Stimulated activated CD4-positive, alpha-beta T cell treated with anti-CD3 and anti-CD28 coated beads, Interleukin-12 subunit alpha, Interleukin-12 subunit beta, amount 100 ng/mL, for 24 hours (primary cell): ENCODE measurements at regions not wholly inside any gene's neighbourhood (a gene's known extent, or its start where the extent isn't known, plus 50 kb on each side); places are given as distances from the start of the nearest gene placed in this dataset.
A peak's percentile ranks its signal among the peaks of the same experiment; 100 is the strongest.

Source experiments
- DNase-seq, 2 experiments: peaks; one replicate each; pipeline ENCODE4 v3.0.0-alpha.2; 2020; ENCODE audit warnings: low read depth in 2 of 2

DNA sequence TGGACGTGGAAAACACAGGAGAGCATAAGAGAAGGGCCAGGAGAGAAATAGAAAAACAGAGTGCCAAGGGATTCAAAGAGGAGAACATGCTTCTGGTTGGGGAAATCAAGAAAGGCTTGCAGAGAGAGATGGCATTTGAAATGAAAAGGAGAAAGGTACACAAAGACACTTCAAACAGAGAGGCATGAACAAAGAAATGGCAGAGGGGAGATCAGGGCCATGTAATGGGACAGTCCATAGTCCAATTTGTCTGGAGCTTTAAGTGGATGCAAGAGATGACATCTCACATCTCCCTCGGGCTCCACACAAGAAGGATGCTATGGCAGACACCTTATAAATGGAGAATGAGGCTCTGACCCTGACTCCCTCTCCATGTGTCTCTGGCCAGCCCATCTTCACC is 331.1 kb downstream of the MLLT3 start:
- no peak for DNase-seq

DNA sequence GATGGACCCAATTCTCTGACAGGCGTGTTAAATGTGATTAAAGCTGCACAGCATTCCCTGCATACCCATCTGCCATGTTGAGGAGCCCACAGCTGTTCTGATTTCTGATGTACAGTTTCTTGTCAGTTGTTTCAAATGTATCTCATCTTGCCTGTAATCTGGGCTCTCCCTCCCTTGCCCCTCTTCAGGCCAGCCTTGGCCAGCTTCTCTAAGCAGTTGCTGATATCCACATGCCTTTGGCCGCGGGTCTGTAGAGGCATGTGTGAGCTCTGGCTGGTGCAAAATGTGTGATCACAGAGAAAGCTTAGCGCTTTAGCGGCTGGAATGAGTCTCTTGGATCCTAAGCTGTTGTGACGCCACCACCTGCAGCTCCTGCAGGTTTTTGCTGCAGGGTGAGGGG is 332.0 kb downstream of the MLLT3 start:
- no peak for DNase-seq

DNA sequence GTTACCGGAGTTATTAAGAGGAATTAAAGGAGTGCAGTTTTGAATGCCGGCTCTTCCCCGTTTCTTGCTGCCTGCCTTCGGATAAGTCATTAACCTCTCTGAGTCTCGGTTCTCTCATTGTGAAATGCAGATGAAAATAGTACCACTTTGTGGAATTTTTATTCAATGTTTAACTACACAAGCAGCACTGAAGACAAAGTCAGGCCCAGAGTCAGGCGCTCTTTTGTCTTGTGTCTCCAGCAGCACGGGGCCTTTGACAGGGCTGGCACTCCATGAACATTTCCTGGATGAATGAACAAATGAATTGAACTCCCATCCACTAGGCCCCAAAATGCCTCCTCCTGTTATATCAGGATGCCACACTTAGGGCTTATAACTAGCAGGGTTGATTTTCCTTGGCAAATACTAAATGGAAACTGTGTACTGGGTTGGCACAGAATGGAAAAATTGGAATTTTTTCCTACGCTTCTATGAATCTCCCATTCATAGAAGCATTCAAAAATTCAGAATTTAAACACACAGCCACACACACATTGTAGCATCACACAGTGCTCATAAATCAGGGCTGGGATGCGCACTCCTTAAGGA is 332.8 kb downstream of the MLLT3 start:
- no peak for DNase-seq

DNA sequence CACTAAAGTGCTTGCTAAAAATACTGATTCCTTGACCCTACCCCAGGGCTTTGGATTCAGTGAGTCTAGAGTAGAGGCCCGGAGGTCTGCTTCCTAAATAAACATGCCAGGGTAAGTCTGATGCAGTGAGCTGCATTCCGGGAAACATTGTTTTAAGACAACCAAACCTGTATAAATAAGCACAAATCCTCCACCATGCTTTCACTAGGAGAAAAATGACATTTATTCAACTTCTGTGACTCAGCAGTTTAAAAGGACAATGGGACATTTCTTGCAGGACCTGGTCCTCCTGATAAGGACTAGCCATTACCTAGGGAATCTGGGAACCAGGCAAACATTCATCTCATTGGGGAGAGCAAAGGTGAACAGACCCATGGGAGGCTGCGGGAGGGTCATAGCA is 335.3 kb downstream of the MLLT3 start:
- DNase-seq = no peak

DNA sequence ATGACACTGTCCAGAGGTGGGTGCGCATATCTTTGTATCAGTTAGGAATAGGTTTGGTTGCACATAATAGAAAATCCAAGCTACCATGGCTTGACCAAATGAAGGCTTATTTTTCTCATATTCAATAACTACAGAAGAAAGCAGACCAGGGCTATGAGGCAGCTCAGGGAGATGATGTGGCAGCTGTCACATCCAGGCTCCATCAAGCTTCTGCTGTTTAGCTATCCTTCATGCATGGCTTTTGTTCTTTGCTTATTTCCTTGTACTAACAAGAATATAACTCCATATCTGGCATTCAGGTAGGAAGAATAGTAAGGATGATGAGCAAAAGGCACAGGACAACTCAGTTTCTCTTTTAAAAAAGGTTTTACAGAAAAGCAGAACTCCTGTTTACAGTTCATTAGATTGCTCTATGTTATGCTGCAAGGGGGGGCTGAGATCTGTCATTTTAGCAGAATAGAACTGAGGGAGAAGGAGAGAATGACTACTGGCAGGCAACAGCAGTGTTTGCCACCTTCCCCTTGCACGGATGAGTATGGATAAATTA is 336.1 kb downstream of the MLLT3 start:
- no peak for DNase-seq

DNA sequence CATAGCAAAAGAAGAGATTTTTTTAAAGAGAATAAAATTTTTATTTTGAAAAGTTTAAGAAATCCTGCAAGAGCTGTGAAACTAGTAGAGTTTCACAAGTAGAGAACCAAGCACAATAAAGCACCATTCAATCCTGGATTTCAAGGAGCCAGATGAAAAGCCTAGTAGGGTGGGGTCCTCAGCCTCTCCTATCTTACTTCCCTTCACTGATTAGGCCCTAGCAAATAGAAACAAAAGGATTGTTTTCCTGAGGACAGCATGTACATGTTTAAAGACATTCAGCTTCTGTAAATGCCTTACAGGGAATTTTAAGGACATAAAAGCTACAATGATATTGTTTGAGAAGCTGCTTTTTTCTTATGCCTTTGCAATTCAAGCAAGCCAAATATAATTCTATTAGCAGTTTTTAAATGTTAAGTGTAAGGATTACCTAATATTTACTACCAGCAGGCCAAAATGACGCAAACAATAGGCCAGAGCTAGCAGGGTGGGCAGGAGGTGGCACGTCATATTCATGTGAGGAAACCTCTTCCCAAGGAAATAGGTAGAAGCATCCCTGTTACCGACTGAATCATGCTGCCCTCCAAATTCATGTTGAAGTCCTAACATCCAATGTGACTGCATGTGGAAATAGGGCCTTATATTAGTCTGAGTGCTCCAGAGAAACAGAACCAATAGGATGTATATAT is 337.6 kb downstream of the MLLT3 start:
- DNase-seq = no peak

DNA sequence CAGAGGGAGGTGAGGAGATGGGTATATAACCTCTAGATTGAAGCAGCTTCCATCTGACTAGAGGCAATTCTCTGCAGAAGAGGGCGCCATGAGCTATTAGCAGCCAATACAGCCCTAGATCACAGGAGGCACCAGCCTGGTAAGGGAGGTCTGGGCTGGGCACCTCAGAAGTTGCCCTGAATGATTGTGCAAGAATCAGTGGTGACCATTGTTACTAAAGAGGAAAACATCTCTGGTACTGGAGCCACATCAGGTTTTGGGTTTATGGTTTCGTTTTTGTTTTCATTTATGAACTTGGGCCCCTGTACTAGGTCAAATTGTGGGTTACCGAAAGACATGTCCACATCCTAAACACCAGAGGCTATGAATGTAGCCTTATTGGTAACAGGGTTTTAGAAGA is 342.0 kb downstream of the MLLT3 start:
- no peak for DNase-seq

DNA sequence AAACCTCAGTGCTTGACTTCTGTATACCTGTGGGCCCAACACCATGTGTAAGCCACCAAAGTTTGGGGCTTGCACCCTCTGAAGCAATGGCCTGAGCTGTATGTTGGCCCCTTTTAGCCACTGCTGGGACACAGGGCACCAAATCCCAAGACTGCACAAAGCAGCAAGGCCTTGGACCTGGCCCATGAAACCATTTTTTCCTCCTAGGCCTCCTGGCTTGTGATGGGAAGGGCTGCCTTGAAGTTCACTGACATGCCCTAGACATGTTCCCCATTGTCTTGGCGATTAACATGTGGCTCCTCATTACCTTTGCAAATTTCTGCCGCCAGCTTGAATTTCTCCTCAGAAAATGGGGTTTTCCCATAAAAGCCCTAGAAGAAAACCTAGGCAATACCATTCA is 345.5 kb downstream of the MLLT3 start:
- DNase-seq = no peak

DNA sequence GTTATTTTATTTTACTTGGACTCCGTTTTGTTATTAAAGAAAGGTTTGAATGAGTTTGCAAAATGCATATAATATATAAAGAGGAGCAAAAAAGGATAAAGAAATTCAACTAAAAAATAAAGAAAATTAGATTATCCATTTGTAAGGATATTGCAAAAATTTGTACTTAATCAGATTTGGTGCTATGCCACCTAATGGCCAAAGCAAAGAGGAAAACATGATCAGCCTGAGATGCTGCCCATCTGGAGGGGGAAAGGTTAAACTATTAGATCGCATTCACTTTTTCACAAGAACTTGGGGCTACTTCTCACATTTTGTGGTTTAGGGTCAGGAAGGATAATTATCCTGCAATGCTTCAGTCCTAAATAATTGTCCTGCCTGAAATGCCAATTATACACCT is 350.6 kb downstream of the MLLT3 start:
- no peak for DNase-seq

DNA sequence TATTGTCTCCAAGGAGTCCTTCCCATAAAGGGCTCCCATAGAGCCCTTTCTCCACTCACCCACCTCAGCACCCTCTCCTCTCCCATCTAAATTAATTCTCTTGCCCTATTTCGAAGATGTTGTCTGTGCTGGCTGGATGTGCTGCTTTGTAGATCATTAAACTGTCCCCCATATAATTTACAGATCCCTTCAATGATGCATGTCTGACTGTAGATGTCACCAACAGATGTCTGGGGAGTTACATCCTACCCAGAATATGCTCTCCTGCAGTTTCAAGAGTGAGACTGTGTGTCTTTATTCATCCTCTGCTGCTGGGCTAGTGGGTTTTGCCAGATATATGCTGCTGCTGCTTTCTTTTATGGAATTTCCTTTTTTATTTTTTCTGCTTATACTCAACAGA is 351.2 kb downstream of the MLLT3 start:
- no peak for DNase-seq

DNA sequence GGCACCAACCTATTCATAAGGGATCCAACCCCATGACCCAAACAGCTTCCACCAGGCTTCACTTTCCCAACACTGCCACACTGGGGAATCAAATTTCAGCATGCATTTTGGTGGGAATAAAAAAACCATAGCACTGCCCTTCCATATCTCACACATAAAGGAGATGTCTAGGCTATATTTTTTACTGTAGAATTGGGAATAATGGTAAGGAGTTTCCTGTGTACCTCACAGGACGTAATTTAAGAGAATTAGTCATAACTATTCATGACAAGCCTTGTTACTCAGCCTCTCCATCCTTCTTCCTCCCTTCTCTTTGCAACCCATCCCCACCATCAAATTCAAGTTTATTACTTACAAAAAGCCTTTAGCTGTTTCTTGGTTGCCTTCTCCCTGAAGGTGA is 352.1 kb downstream of the MLLT3 start:
- no peak for DNase-seq

DNA sequence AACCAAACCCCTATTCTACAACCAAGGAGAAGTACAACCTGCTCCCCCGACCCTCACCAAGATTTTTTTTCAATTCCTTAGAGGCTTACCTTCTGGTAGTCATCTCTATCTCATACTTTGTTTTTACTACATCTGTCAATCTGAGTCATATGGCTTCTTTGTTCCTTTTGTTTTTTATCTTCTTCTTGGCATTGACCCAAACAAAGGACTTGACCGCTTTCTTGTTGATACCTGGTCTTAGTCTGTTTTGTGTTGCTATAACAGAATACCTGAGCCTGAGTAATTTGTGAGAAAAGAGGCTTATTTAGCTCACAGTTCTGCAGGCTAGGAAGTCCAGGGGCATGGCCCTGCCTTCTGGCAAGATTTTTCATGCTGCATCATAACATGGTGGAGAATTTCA is 352.7 kb downstream of the MLLT3 start:
- no peak for DNase-seq

DNA sequence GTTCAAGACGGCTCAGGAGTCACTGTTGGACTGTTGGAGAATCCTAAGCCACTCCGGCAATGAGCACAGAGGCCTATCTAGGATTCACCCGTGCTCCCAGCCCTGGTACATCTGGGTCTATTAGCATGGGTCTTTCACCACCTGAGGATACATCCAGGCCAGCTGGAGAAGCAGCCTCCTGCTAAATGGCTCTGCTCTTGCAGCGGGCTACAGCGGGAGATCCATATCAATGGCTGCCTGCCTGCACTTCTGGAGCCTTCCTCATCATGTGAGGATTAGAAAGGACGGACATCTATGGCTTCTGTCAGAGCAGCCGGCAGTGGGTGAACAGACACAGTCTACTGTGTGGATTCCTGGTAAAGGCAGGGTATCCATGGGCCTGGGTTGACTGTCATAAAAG is 357.4 kb downstream of the MLLT3 start:
- DNase-seq = no peak

DNA sequence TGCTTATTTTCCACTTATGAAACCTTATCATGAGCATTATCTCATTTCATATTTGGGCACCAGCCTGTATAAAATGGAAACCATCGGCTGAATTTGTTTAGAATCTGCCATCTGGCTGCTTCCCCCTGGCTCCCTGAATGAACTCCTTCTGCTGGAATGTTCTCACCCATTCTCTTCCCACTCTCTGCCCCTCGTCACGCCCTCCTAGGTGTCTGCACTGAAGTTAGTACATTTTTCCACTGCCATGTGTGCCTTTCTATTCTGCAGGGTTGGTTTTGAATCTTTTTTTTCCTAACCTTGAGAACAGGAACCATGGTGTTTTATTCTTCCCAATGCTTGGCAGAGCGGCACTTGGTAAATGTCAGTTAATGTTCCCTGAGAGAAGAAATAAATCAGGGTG is 359.7 kb downstream of the MLLT3 start:
- no peak for DNase-seq

DNA sequence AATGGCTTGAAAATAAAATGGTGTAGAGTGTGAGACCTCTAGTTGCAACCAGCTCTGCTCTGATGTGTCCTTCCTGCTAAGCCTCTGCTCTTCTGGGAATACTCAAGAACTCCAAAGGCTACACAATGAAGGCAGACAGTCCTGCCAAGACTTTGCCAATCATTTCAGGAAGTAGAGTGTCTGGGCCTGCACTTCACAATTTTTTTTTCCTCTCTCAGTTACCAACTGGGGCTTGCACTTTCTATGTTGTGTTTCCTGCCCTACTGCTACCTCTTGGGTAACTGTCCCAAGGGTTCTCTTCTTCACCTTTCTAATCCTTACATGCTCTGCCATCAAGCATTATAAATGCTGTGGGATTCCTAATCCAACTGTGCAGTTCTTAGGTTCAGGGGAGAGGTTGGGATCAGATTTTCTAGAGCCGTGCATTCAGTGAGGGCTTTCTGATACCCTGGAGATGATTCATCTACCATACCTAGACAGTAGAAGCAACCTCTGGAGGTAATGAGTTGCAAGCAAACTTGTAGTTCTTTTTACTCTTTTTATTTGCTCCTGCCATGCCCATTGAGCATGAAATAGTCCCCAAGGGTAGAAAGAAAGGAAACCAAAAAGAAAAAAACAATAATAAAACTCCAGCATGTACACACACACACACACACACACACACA is 365.9 kb downstream of the MLLT3 start:
- DNase-seq = no peak

DNA sequence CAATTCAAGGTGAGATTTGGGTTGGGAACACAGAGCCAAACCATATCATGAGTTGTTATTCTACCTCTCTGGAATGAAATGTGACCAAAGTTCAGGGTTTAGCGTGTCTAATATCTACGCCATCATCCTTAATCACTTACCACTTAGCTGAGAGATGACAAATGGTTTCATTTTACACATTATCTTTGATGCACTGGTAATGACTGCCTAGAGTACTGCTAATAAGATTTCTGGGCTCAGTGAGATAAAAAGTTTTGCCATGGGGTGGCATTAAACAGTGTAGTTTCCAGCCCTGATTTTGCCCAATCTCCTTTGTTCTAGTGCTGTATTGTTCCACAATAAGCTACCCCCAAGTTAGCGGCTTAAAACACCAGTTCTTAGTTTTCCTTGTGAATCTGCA is 367.2 kb downstream of the MLLT3 start:
- no peak for DNase-seq

DNA sequence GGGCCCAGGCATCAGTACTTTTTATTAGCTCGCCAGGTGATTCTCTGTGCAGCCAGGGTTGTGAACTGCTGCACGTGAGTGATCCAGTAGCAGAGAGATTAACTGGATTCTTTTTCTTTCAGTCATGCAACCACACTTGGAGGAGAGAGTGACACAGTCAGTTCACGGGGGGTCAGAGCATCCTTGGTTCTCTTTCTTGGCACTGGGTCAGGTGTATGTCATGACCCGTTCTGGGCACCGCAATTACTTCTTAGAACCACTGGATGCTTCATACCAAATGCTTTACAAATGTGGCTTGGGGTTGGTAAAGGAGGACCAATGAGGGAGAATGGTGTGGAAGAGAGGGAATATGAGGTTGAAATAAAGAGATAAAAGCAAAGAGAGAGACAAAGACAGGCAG is 368.7 kb downstream of the MLLT3 start:
- DNase-seq = no peak

DNA sequence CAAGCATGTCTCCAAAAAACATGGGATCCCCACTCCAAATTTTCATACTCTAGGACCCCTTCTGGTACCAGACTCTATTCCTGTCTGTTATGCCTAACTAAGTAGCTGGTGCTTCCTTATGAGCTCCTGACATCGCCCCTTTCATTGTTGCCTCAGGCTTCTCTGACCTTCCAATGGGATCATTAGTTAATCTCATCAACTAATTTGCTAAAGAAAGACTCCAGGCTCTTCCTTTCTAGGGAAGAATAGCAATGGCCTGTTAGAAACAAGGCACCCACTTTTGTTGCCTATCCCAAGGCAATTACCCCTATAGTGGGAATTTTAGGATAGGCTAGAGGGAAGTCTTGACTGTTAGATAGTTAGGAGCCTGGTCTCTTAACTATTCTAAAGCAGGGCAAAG is 369.5 kb downstream of the MLLT3 start:
- no peak for DNase-seq

DNA sequence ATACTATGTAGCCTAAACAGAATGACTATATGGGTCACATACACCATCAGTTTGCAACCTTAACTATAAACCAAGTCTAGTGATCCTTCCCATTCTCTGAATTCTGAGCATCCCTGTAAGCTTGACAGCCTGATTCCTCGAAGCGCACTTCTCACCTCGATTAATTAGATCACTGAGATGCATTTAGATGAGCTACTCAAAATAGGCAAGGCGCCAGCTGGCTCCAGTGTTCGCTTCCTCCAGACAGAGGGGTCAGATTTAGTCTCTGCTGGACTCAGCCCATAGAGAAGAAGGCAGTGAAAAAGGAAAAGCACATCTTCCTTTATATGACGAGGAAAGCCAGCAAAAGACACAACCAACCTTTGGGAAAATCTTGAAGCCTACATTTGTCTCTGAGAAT is 371.5 kb downstream of the MLLT3 start:
- no peak for DNase-seq

DNA sequence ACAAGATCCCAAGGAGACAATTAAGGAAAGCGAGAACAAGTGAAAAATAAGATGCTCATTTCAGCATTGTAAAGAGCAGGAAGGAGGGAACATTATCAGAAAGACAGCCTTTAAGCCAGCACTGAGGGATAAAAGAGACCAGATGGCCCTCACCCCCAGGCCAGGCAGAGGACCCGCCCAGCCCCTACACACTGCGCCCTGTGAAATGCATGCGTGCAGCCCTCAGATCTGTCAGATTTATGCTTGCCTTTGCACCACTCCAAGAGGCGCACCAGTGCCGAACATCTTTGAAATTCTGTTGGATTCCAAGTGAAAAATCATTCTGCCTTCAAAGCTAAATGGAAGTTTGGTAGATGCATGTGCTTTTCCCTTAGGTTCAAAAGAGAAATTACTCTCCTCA is 378.0 kb downstream of the MLLT3 start:
- no peak for DNase-seq

DNA sequence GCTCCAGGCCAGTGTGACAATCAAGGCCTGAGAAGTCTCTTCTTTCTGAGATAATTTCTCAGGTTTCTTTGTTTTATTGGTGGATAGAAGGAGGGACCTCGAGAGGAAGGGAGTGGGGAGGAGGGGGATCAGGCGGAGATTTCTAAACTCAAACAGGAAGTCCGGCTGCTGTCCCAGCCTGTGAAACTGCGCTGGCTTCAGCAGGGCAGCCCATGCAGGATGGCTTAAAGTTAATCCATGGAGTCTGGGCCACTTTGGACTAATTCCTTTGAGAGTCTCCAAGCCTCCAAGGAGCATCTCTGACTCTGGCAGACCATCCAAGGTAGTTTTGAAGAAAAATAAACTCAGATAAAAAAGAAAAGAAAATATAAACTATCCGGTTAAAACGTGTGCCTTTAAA is 378.5 kb downstream of the MLLT3 start:
- DNase-seq = no peak

DNA sequence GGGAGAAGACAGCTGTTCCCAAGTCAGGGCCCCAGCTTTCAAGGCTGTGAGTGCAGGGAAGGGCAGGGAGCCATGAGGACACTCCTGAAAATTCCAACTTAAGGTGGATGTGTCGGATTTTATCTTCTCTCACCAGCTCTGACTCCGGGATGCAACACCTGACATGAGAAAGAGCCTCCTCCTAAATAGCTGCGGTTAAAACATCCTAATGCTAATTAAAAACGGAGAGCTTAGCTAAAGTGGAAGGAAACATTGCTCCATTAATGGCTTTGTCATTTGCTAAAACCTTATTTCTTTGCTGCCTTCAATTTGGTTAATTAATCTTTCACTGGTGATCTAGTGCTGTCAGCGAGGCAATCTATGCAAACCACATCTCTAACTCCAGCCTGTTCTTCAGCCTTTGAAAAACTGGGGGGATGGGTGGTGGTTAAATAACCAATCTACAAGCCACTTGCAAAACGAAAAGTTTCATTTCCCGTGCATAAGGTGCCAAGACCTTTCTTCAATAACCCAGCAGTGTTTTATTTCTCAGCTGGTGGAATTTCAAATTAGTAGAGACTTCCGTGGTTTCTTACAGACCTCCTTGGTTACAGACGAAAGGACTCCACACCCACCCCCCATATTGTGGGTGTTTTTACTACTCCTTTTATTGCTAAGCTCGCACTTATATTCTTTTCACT is 379.6 kb downstream of the MLLT3 start:
- peak in 1 of 2 experiments; percentile 6 for DNase-seq

DNA sequence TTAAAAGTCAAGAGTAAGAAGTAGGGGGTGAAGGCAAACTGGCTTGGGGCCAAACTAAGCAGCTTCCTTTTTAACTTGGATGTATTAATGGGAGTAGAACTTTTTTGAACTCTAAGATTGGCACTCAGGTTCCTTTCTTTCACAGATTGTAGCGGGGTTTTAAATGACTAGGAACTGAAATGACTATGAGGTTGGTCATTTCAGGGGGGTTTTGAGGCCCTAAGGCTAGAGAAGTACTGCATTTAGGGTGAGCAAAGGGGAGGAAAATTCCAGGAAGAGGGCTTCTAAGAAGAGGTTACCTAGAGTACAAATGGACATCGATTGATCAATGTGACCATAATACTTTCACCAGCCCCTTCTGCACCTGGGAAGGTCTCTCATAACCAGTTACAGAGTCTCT is 381.8 kb downstream of the MLLT3 start:
- no peak for DNase-seq
